GM23338 (cell line): ENCODE measurements at regions not wholly inside any gene's neighbourhood (a gene's known extent, or its start where the extent isn't known, plus 50 kb on each side); places are given as distances from the start of the nearest gene placed in this dataset.

ENCODE experiments used
- CREB1 ChIP-seq: fragments of 250-450 bp; sonication (Bioruptor Pico); IDR thresholded peaks from 2 replicates; pipeline ENCODE4 v1.5.0; 2020; ENCODE audit warnings: low read depth, mild to moderate bottlenecking, moderate library complexity
- EZH2 ChIP-seq: fragments of 200-600 bp; sonication (generic); IDR thresholded peaks from one replicate; pipeline ENCODE4 v1.8.0; 2017; ENCODE audit warnings: antibody characterized with exemption, mild to moderate bottlenecking, low read depth; ENCODE audit not compliant: unreplicated experiment
- EZH2phosphoT487 ChIP-seq: fragments of 200-600 bp; sonication (generic); IDR thresholded peaks from one replicate; pipeline ENCODE4 v1.8.1; 2018; ENCODE audit warnings: antibody characterized with exemption; ENCODE audit not compliant: unreplicated experiment
- POLR2AphosphoS5 ChIP-seq: IDR thresholded peaks from 2 replicates; pipeline ENCODE4 v1.6.1; 2016; ENCODE audit warnings: antibody characterized with exemption, low read depth
- STAT1 ChIP-seq: IDR thresholded peaks from one replicate; pipeline ENCODE4 v1.6.1; 2016; ENCODE audit warnings: antibody characterized with exemption; ENCODE audit not compliant: unreplicated experiment
- TF ChIP-seq, protein P1 (sequence below), 2 experiments: fragments of 200-600 bp in 1 of 2; sonication (generic) in 1 of 2; conservative IDR thresholded peaks; 2 replicates each; pipeline versions ENCODE4 v1.5.1 to v1.6.1; 2016 to 2017; ENCODE audit warnings: antibody characterized with exemption in 2 of 2, low read depth in 2 of 2, mild to moderate bottlenecking in 2 of 2, moderate library complexity in 1 of 2

- TF ChIP-seq, protein P1, sequence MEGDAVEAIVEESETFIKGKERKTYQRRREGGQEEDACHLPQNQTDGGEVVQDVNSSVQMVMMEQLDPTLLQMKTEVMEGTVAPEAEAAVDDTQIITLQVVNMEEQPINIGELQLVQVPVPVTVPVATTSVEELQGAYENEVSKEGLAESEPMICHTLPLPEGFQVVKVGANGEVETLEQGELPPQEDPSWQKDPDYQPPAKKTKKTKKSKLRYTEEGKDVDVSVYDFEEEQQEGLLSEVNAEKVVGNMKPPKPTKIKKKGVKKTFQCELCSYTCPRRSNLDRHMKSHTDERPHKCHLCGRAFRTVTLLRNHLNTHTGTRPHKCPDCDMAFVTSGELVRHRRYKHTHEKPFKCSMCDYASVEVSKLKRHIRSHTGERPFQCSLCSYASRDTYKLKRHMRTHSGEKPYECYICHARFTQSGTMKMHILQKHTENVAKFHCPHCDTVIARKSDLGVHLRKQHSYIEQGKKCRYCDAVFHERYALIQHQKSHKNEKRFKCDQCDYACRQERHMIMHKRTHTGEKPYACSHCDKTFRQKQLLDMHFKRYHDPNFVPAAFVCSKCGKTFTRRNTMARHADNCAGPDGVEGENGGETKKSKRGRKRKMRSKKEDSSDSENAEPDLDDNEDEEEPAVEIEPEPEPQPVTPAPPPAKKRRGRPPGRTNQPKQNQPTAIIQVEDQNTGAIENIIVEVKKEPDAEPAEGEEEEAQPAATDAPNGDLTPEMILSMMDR (conservative IDR thresholded peaks at IDR 0.05; ENCODE audit: low read depth in 2 of 2), result no peak
- TF ChIP-seq EZH2 (no peak), EZH2phosphoT487 (no peak), STAT1 (no peak), POLR2AphosphoS5 (no peak), CREB1 (CRISPR knock-in tag) (no peak)
Measured at GRCh38 chr2:45093663-45094062, 84.4 kb upstream of the SIX2 start.
